ENCODE measurements at regions not wholly inside any gene's neighbourhood (a gene's known extent, or its start where the extent isn't known, plus 50 kb on each side); places are given as distances from the start of the nearest gene placed in this dataset.

DNA sequence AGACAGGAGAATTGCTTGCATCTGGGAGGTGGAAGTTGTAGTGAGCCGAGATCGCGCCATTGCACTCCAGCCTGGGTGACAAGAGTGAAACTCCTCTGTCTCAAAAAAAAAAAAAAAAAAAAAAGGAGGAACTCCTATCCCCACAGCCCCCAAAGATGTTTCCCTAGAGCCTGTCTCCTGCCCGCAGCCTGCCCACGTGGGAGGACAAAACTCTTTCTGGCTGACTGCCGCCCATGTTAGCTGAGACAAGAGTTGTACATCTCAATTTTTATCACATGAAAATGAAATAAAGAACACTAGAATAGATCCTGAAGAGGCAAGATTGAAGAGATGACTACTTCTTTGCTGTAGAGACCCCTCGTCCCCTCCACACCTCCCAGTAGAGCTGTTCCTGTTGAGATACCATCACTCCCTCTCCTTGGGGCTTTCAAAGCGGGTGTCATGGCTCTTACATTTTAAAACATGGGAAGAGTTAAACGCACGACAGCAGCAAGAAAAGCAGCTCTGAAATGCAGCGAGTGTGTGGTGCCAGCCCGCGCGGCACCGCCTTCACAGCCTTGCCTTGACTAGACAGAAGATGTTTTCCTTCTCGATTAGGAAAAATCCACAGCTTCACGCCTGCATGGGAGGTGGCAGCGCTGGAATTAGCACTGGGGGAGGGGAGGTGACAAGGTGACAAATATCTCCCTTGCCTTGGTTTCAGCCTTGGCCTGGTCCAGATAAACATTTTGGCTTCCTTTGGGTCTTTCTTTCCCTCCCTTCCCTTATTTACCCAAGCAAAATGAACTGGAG, 253.4 kb upstream of the CSF3R start:
- TF ChIP-seq, protein P1, sequence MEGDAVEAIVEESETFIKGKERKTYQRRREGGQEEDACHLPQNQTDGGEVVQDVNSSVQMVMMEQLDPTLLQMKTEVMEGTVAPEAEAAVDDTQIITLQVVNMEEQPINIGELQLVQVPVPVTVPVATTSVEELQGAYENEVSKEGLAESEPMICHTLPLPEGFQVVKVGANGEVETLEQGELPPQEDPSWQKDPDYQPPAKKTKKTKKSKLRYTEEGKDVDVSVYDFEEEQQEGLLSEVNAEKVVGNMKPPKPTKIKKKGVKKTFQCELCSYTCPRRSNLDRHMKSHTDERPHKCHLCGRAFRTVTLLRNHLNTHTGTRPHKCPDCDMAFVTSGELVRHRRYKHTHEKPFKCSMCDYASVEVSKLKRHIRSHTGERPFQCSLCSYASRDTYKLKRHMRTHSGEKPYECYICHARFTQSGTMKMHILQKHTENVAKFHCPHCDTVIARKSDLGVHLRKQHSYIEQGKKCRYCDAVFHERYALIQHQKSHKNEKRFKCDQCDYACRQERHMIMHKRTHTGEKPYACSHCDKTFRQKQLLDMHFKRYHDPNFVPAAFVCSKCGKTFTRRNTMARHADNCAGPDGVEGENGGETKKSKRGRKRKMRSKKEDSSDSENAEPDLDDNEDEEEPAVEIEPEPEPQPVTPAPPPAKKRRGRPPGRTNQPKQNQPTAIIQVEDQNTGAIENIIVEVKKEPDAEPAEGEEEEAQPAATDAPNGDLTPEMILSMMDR (IDR thresholded peaks at IDR 0.05): no peak
- TF ChIP-seq EZH2 (IDR thresholded peaks at IDR 0.05; ENCODE audit: borderline replicate concordance, insufficient read depth, low read depth, low read length, poor library complexity, severe bottlenecking): no peak

Measured in B cell (primary cell).